ENCODE measurements at regions not wholly inside any gene's neighbourhood (a gene's known extent, or its start where the extent isn't known, plus 50 kb on each side); places are given as distances from the start of the nearest gene placed in this dataset.

- TF ChIP-seq EZH2phosphoT487 (IDR thresholded peaks at IDR 0.05; ENCODE audit: low read depth), result no peak
- no peak for TF ChIP-seq CTCF (IDR thresholded peaks at IDR 0.05; ENCODE audit: low read depth, low read length)
Observed at GRCh38 chr7:23955145-23955544, 245.1 kb downstream of the STK31 start.
